GM12878 (cell line): ENCODE measurements at regions not wholly inside any gene's neighbourhood (a gene's known extent, or its start where the extent isn't known, plus 50 kb on each side); places are given as distances from the start of the nearest gene placed in this dataset.

Experiments used
- ATAC-seq: fragments of 200-7000 bp; cut with Tn5 transposase; 3 replicates; pipeline ENCODE4 v1.9.1; 2020; ENCODE audit warnings: mild to moderate bottlenecking, moderate library complexity
- BruUV-seq: library from RNA; stranded (reverse); fragments of 400-500 nt; replicated peaks from 2 replicates; lab custom pipeline; 2021; lab: Mats Ljungman, UMichigan
- CTCF ChIA-PET: fragments of 300-600 bp; sonication (Branson Sonifier 250); formaldehyde crosslinking; extraction: SDS; loops from one replicate; lab custom pipeline; 2021; ENCODE audit warnings: inconsistent platforms; lab: Yijun Ruan, JAX
- POLR2A ChIA-PET: fragments of 350-600 bp; formaldehyde crosslinking; extraction: SDS; loops from one replicate; lab custom pipeline; 2021; ENCODE audit warnings: inconsistent platforms; lab: Charles Lee
- RAD21 ChIA-PET: fragments of 300-600 bp; sonication (Branson Sonifier 250); formaldehyde crosslinking; loops from one replicate; lab custom pipeline; 2023; ENCODE audit warnings: antibody characterized with exemption; ENCODE audit not compliant: unreplicated experiment; lab: Charles Lee
- SMC1A ChIA-PET: fragments of 300-600 bp; sonication (Branson Sonifier 250); formaldehyde crosslinking; loops from one replicate; lab custom pipeline; 2023; ENCODE audit not compliant: unreplicated experiment, uncharacterized antibody; lab: Charles Lee
- DNase-seq: peaks from one replicate; pipeline ENCODE4 v3.0.0-alpha.2; 2011; ENCODE audit warnings: low read depth, low spot score
- FAIRE-seq: peaks from 3 replicates; lab custom pipeline; 2011; peaks lifted over from hg19 to GRCh38; lab: Jason Lieb, UNC
- H2AFZ ChIP-seq: 2 replicates; pipeline ENCODE4 v1.6.0; 2011; ENCODE audit warnings: low read depth, low read length, control low read depth; ENCODE audit not compliant: control insufficient read depth
- H3K27ac ChIP-seq: 2 replicates; pipeline ENCODE4 v1.5.1; 2011; ENCODE audit warnings: control low read depth; ENCODE audit not compliant: control insufficient read depth, insufficient read depth
- H3K27me3 ChIP-seq, 2 experiments: replicated peaks in 1 of 2; 2 replicates each; pipeline versions ENCODE4 v1.6.0 to v1.6.1; 2011; ENCODE audit warnings: low read length in 1 of 2; ENCODE audit not compliant: control insufficient read depth in 2 of 2, insufficient read depth in 2 of 2
- H3K36me3 ChIP-seq, 2 experiments: 2 replicates each; pipeline ENCODE4 v1.5.1; 2011; ENCODE audit warnings: low read length in 1 of 2; ENCODE audit not compliant: control insufficient read depth in 2 of 2, insufficient read depth in 2 of 2
- H3K4me1 ChIP-seq: 2 replicates; pipeline ENCODE4 v1.6.1; 2011; ENCODE audit warnings: mild to moderate bottlenecking, low read length, moderate library complexity, mixed read lengths; ENCODE audit not compliant: control insufficient read depth, insufficient read depth
- H3K4me2 ChIP-seq: 2 replicates; pipeline ENCODE4 v1.6.0; 2011; ENCODE audit warnings: control low read depth; ENCODE audit not compliant: control insufficient read depth, insufficient read depth
- H3K4me3 ChIP-seq: fragments of 200-600 bp; sonication (generic); 2 replicates; pipeline ENCODE4 v1.5.1; 2016
- H3K79me2 ChIP-seq: 2 replicates; pipeline ENCODE4 v1.6.0; 2011; ENCODE audit warnings: low read length; ENCODE audit not compliant: control insufficient read depth, insufficient read depth
- H3K9ac ChIP-seq: 2 replicates; pipeline ENCODE4 v1.8.0; 2011; ENCODE audit warnings: low read length, control low read depth, mixed read lengths; ENCODE audit not compliant: control insufficient read depth, insufficient read depth
- H3K9me3 ChIP-seq: replicated peaks from 3 replicates; pipeline ENCODE4 v1.5.1; 2011; ENCODE audit warnings: mild to moderate bottlenecking, low read length; ENCODE audit not compliant: control insufficient read depth, insufficient read depth
- H4K20me1 ChIP-seq: 2 replicates; pipeline ENCODE4 v1.6.0; 2011; ENCODE audit not compliant: control insufficient read depth, insufficient read depth
- CHD4 ChIP-seq: fragments of 200-600 bp; sonication (generic); IDR thresholded peaks from 2 replicates; pipeline ENCODE4 v1.6.1; 2016; ENCODE audit warnings: mild to moderate bottlenecking
- E4F1 ChIP-seq: fragments of 450-650 bp; IDR thresholded peaks from 2 replicates; pipeline ENCODE4 v1.6.1; 2018; ENCODE audit warnings: borderline replicate concordance, mild to moderate bottlenecking; ENCODE audit not compliant: partially characterized antibody
- EP300 ChIP-seq, 2 experiments: fragments of 150-350 bp in 1 of 2; IDR thresholded peaks; 2 replicates each; pipeline ENCODE4 v1.6.1; 2011 to 2012; ENCODE audit warnings: low read depth in 2 of 2, low read length in 2 of 2, borderline replicate concordance in 1 of 2, improper control_type of control experiment in 1 of 2, inconsistent platforms in 1 of 2; ENCODE audit not compliant: control insufficient read depth in 1 of 2
- ETV6 ChIP-seq, 2 experiments: fragments of 450-650 bp in 1 of 2; IDR thresholded peaks in 1 of 2; conservative IDR thresholded peaks in 1 of 2; 2 replicates each; pipeline ENCODE4 v1.6.1; 2014; ENCODE audit warnings: antibody characterized with exemption in 1 of 2, borderline replicate concordance in 1 of 2, low read depth in 1 of 2, mild to moderate bottlenecking in 1 of 2, moderate library complexity in 1 of 2
- EZH2 ChIP-seq: IDR thresholded peaks from 2 replicates; pipeline ENCODE4 v1.6.1; 2012; ENCODE audit warnings: low read depth, mild to moderate bottlenecking, control low read depth, inconsistent platforms, low read length, borderline replicate concordance; ENCODE audit not compliant: control insufficient read depth
- KAT2A ChIP-seq: conservative IDR thresholded peaks from 2 replicates; pipeline ENCODE4 v1.6.1; 2011; ENCODE audit warnings: low read depth, low read length; ENCODE audit not compliant: control insufficient read depth
- KLF5 ChIP-seq: fragments of 450-650 bp; IDR thresholded peaks from 2 replicates; pipeline ENCODE4 v1.6.1; 2014; ENCODE audit warnings: mild to moderate bottlenecking; ENCODE audit not compliant: partially characterized antibody
- MLLT1 ChIP-seq: fragments of 450-650 bp; IDR thresholded peaks from 2 replicates; pipeline ENCODE4 v1.6.1; 2016; ENCODE audit warnings: mild to moderate bottlenecking
- PML ChIP-seq: IDR thresholded peaks from 2 replicates; pipeline ENCODE4 v1.6.1; 2012; ENCODE audit warnings: low read length, inconsistent platforms
- RBBP5 ChIP-seq: fragments of 200-600 bp; sonication (generic); conservative IDR thresholded peaks from 2 replicates; pipeline ENCODE4 v1.6.1; 2016
- RELA ChIP-seq: fragments of 450-650 bp; IDR thresholded peaks from 2 replicates; pipeline ENCODE4 v1.8.0; 2014; ENCODE audit warnings: borderline replicate concordance; ENCODE audit not compliant: partially characterized antibody
- SREBF2 ChIP-seq: IDR thresholded peaks from 2 replicates; pipeline ENCODE4 v1.6.1; 2012; ENCODE audit warnings: mild to moderate bottlenecking, low read length
- ZBED1 ChIP-seq: IDR thresholded peaks from 2 replicates; pipeline ENCODE4 v1.6.1; 2016; ENCODE audit warnings: borderline replicate concordance
- ZNF274 ChIP-seq: IDR thresholded peaks from one replicate; pipeline ENCODE4 v1.8.0; 2011; ENCODE audit not compliant: insufficient read length, insufficient read depth
- in situ Hi-C: fragments of 300-500 bp; cut with MboI; formaldehyde crosslinking; loops from 9 replicates; pipeline ENCODE4 v1.14.3; 2018; ENCODE audit warnings: mixed read lengths
- intact Hi-C: fragments of 100-400 bp; cut with micrococcal nuclease; formaldehyde crosslinking; loops from one replicate; pipeline ENCODE4 v1.14.2; 2022; ENCODE audit not compliant: unreplicated experiment

- Histone ChIP-seq H4K20me1 (no peaks in the 10 kb centered on the region), H3K4me2 (no peak overlapping the region), H3K79me2 (no peaks in the 10 kb centered on the region), H3K4me1 (no peaks in the 10 kb centered on the region), H3K4me3 (no peak overlapping the region), H3K9me3 (no peaks in the 10 kb centered on the region), H3K27ac (no peak overlapping the region), H3K9ac (no peak overlapping the region), H2AFZ (no peak overlapping the region), H3K36me3 (no peaks in the 10 kb centered on the region), H3K27me3 (no peaks in the 10 kb centered on the region)
- no peak for TF ChIP-seq ZNF274
- TF ChIP-seq E4F1, result no peak
- no peak for TF ChIP-seq KLF5
- TF ChIP-seq RBBP5, result no peak
- TF ChIP-seq MLLT1, result no peak
- no peak for TF ChIP-seq EZH2
- TF ChIP-seq CHD4, result no peak
- no peak for TF ChIP-seq SREBF2
- no peak for TF ChIP-seq RELA
- TF ChIP-seq ETV6 (conservative IDR thresholded peaks at IDR 0.05 in 1 of 2, IDR thresholded peaks at IDR 0.05 in 1 of 2; ENCODE audit: borderline replicate concordance in 1 of 2, low read depth in 1 of 2), result no peak
- TF ChIP-seq PML, result no peak
- no peak for TF ChIP-seq KAT2A
- no peak for TF ChIP-seq ZBED1
- no peak for TF ChIP-seq EP300 (IDR thresholded peaks at IDR 0.05; ENCODE audit: borderline replicate concordance in 1 of 2, control insufficient read depth in 1 of 2, low read depth in 2 of 2, low read length in 2 of 2)
- no peak for ATAC-seq
- CTCF ChIA-PET, result no interaction called here
- in situ Hi-C loops (no loop called here), intact Hi-C loops (no loop called here)
- SMC1A ChIA-PET, result no interaction called here
- no peak for DNase-seq
- no TSS peak for BruUV-seq
- no peak for FAIRE-seq
- POLR2A ChIA-PET, result no interaction called here
- RAD21 ChIA-PET, result no interaction called here
Measured at GRCh38 chr6:85183841-85184240, 266.0 kb upstream of the NT5E start.
